GM21447 (cell line): ENCODE measurements at regions not wholly inside any gene's neighbourhood (a gene's known extent, or its start where the extent isn't known, plus 50 kb on each side); places are given as distances from the start of the nearest gene placed in this dataset.

Experiments used
- ATAC-seq: cut with Tn5 transposase; IDR thresholded peaks from one replicate; pipeline ENCODE4 v1.9.1; 2021; ENCODE audit not compliant: unreplicated experiment

DNA sequence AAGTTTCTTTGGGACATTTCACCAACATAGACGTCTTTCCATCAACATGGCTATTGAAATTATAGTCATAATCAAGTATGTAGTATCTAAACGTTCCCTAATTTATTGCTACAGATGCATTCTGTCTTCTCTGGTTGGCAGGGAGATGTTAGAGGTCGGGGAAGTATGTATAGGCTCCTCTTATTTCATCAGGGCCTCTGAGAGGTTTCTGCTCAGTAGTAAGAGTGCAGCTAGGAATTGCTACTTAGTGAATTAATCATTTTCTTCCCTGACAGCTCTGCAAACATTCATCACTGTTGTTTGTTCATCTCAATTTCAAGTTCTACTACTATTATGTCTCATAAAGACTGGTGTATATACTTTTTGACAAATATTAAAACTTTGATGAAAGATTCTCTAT, 309.7 kb upstream of the NR2F2 start:
- ATAC-seq = no peak

DNA sequence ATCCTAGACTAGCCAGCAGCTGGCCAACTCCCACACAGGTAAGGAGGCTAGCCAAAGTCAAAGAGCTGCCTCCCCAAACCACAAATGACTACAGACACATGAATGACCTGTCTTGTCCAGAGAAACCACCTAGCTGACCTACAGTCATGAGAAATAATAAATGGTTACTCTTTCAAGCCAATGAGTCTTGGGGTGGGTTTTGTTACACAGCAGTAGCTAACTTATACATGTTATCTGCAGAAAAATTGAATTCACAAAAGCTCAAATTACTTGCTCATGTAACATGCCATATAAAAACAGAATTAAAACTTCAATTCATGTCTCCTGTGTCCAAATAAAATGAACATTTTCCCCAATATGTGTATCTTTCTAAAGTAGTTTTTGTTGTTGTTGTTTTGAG, 307.4 kb upstream of the NR2F2 start:
- ATAC-seq = no peak

DNA sequence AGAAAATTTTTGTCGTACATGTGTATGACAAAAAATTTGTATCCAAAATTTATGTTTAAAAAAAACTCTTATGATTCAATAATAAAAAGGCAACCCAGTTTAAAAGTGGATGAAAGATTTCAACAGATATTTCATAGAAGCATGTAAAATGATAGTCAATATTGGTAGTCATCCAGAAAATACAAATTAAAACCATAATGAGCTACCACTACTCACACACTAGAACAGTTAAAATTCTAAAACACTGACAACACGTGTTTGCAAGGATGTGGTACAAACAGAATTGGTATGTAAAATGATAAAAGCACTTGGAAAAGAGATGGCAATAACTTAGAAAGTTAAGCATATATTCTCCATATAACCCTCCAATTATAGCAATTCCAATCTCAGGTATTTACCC, 303.0 kb upstream of the NR2F2 start:
- no peak for ATAC-seq

DNA sequence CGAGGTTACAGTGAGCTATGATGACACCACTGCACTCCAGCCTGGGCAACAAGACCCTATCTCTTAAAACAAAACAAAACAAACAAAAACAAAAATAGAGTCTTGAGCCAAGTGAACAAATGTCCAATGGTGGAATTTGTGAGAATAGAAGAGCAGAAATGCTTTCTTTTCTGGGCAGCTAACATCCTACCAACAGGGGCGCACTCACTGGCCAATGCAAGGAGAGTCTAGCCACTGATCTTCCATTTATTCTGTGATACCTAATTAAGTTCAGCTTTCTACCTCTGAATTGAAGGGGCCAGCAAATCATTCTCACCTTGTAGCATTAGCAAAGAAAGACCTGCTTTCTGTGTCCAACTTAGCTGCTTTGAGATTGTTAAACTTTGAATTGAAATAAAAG, 301.9 kb upstream of the NR2F2 start:
- no peak for ATAC-seq

DNA sequence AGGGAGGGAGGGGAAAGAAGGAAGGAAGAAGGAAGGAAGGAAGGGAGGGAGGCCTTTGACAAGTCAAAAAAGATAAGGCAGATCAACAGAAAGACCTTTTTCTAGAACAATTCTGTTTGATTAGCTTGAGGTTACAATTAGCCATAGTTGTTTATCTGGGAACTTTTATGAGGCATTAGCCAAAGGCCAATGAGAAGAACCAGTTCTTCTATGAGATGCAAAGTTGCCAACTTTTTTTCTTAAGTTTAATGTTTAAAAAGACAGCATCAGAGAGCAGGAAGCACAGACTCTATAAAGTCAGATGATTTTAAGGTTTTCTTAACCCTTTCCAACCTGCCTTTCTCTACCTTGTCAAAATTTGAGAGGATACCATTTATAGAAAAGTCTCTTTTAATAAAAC, 301.3 kb upstream of the NR2F2 start:
- no peak for ATAC-seq

DNA sequence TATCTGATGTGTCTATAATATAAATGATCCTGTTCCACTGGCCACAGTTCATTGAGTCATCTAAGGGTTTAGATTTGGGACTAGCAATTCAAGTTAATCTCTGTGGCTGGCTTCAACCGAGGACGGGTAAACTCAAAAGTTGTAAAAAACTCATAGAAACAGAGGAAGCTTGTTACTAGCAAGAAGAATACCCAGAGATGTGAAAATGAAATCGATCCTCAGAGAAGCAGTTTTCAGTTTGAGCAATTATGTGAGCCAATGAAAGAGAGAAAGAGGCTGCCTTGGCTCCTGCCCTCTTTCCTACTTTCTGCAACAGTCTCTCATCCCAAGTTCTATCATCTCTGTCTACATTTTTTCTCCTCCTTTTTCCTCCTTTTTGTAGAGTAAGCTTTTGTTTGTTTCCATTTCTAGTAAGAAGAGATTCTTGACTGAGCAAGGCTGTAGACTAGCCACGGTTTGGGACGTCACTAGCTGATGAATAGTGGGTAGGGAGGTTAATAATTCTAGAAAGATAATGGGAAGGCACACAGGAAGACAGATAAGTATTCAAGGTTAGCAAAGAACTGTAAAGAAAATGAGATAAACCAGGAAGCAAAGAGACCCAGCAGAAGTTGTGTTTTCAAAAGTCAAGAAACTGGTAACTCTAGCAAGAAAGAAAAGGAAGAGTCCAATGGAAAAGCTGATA, 298.9 kb upstream of the NR2F2 start:
- ATAC-seq = no peak

DNA sequence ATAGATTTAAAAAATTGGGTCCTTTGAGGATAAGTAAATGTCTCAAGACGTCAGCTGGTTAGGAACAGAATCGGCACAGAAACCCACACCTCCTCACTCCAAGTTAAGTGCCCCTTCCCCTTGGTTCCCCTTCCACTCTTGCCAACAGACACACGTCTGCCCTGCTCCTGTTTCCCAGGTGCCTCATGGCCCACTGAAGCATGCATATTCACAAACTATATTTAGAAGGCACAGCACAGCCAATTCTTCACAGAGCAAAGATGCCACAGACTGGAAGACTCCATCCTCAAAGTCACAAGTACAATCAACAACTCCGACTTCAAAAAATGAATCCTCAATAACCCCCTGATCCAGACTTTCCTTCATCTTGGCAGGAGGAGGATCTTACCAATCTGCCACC, 295.4 kb upstream of the NR2F2 start:
- no peak for ATAC-seq

DNA sequence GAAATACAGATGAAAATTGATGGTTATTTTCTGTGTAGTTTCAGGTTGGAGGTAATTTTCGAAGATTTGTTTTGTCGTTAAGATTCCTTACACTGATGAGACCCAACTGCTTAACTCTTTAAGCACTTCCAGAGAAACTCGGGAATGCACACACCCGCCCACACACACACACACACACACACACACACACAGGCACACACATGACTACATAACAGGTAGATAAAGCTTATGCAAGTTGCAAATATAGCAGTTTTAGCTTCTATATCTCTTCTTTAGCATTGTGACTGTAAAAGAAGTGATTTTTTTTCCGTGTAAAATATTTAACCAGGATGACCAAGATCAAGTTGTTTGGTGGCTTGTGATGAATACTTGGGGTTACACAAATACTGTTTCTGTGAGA, 294.9 kb upstream of the NR2F2 start:
- no peak for ATAC-seq

DNA sequence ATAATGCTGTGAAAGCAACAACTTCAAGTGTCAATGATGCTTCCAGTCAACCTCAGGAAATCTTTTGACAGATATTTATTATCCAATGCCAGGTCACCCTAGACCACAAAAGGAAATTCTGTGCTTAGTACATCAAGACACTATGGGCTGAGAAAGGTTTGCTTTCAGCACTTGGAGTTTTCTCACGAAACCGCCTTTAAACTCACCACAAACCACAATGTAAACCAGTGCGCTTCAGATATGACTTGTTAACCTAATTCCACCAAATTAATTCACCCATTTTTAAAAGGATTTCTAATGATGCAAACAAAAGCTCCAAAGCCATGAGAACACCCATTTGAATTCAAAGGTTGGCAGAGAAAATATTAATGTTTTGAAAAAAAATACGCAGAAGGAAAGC, 292.9 kb upstream of the NR2F2 start:
- peak; percentile 63 for ATAC-seq

DNA sequence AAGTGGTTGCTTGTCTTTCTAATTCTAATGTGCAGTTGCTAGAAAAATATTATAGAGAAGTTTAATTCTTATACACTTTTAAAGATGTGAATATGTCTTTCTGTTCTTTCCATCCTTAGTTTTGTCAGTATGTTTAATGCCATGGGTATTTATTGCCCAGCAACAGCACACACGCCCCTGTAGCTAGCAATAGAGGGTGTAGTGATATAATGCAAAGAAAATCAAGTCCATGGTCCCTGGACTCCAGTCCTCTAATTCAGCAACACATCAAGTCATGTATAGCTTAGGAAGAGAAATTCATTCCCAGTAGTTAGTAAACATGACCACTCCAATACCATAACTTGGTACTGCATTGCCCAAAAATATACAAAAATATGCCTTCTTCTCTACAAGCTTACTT, 292.4 kb upstream of the NR2F2 start:
- no peak for ATAC-seq

DNA sequence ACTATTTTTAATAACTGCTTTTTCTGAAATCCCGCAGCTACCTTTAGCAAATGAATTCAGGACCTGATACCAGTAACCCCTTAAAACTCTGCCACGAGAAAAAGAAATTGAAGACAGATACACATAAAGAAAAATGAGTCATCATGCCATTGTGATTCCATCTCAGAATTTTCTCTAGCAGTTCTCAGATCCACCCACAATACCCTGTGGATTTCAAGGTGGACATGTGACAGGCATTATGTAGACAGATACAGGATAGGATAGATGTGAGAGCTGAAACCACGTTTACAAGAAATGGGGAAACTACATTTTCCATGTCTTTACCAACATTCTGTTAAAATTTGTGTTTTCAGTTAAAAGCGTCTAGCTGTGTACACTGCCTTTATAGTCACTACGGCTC, 291.9 kb upstream of the NR2F2 start:
- no peak for ATAC-seq

DNA sequence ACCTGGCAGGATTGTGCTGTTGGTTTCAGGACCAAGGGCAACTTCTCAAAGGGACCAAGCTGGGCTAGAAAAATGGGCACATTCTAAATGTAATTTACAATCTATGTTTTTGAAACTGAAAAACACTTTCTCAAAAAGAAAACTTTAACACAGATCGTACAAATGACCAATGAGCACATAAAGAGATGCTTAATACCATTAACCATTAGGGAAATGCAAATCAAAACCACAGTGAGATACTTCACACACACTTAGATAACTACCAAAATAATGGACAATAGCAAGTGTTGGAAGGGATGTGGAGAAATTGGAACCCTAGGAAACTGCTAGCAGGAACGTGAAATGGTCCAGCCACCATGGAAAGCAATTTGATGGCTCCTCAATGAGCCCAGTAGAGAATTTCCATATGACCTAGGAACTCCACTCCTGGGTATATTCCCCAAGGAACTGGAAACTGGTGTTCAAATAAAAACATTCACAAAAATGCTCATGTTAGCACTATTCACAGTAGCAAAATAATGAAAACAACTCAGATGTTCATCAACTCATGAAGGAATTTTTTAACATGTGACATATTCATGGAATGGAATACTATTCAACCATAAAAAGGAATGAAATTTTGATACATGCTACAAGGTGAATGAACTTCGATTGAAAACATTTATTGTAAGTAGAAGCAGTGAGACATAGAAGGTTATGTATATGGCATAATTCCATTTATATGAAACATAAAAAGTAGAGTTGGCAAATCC, 288.3 kb upstream of the NR2F2 start:
- no peak for ATAC-seq

DNA sequence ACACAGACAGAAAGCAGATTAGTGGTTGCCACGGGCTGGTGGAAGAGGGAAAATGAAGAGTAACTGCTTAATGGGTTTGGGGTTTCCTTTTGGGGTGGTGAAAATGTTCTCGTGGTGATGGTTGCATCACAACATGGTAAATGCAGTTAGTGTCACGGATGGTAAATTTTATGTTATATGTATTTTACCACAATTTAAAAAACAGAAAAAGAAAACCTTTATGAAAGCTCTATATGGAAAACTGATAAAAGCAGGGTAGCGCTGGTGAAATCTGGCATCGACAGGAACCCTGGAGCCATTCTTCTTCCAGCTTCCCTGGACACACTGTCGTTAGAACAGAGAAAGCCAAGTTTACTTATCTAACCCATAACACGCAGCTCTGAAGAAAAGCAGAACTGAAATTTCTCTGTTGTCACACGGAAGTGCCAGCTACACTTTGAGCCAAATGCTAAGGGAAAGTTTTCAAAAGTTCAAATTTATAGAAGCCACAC, 287.7 kb upstream of the NR2F2 start:
- peak; percentile 85 for ATAC-seq

DNA sequence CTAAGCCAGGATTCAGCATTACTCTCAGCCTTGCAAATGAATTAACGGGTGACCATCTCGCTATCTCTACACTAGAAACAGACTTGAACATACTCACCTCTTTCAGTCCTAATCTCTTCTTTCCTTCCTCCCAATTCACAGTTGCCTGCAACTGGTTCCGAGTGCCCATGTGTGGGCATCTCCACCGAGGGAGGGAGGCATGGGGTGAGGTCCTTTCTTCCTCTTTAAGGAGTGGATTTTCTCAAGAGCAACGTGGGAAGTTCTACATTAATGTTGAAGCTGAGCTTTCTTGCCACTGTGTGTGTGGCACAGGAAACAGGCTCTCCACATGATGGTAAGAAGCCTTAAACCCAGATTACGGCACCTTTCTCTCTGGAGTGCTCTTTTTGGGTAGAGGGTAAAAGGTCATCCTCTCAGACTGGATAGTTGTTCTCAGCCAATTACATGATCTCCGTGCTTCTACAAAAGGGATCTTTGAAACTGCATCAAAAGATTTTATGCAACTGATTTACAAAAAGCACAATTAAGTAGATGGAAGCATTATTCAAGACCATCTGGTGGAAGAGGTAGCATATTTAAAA, 286.8 kb upstream of the NR2F2 start:
- ATAC-seq = no peak

DNA sequence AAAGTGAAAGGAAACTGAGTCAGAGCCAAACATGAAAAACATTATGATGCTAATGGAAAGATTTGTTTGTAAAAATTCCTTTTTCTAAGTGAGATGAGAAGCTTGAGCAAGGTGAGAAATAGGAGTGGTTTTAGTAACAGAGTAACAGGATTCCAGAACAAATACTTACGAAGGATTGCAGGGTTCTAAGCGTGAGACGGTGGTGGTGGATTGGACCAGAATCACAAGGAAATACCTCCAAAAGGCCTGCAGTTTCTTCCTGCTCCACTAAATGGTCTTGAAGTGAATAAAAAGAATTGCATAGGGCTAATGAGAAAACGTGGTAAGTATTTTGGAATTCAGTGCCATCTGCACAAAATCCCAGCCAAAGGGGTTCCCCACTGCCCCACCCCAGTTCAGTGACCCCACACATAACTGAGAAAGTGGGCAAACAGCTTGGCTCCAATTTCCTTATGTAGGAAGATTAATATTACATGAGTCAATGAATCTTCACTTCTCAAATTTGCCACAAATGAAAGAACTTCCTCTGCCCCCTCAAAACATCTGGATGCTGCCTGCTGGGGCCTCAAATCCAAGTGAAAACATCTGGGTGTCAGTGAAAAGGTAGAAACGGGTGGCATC, 283.8 kb upstream of the NR2F2 start:
- ATAC-seq = no peak

DNA sequence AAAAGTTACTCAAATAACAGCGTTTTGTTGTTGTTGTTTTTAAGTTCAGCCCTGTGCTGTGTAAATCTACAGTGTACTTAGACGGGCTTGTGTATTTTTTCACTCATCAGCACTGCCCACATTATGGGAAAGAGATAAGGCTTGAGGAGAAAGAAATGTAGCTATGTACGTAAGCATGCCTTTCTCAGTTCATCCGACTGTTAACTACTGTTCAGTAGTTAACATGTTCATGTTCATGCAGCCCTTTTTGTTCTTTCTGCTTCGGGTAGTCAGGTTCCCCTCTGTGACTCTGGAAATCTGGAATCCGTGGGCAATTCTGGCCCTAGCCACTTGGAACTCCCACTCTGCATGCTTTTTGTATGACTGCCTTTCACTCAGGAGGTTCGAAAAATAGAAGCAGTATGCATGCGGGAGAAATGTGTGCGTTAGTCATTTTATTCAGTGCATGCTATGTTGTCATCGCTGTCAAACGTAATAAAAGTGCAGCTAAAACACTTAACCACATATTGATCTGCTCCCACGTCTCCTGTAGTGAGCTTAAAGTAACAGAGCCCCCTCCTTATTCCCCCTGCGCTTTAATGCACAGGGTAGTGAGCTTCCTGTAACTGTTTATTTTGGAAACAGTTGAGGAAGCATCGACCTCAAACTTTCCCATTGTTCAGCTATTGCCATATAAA, 283.1 kb upstream of the NR2F2 start:
- no peak for ATAC-seq

DNA sequence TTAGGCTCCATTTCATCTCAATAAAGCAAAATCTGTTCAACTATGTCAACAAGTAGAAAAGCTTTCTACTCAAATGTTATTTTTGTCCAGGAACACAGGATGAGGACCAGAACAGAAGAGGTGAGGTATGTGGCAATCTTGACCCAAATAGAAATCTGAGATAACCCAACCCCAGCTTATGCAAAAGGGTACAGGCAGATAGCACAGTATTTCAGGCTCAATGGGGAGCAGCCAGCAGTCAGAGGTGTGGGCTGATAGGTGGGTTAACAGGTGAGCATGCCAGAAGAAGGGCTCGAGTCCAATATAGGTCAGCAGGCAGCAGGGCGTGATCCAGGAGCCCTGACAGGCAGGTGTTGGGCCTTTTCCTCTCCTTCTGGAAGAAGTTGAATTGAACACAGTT, 281.2 kb upstream of the NR2F2 start:
- ATAC-seq = no peak

DNA sequence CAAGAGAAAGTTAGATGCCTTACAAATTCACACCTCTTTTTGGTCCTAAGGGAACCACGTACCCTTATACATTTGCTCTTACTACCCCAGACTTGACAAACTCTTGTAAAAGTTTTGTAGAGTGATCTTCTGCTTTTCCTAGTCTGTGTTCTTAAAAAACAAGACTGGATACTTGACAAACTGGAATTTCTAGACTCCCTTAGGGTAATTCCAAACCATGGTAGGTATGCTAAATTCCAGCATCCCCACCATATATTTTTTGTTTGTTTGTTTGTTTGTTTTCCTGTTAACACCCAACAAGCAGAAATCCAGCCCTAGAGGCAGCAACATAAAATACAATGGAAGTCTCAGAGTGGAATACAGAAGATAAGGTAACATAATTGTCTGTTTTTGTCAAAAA, 280.7 kb upstream of the NR2F2 start:
- ATAC-seq = no peak

DNA sequence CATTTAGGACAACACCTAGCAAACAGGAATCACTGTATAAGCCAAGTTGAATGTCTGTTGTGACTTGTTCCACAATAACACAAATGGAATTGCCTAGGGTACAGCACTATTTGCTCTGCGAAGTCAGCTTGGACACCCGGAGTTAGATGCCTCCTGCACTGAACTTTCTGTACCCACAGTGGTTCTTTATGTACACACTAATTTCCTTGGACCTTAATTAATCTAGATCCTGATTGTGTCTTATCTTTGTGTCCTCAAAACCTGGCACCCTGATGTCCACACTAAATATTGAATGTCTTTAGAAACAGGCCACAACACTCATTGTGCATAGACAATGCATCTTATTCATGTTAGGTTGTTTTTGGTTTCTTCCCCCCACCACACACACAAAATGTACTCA, 278.9 kb upstream of the NR2F2 start:
- ATAC-seq = no peak

DNA sequence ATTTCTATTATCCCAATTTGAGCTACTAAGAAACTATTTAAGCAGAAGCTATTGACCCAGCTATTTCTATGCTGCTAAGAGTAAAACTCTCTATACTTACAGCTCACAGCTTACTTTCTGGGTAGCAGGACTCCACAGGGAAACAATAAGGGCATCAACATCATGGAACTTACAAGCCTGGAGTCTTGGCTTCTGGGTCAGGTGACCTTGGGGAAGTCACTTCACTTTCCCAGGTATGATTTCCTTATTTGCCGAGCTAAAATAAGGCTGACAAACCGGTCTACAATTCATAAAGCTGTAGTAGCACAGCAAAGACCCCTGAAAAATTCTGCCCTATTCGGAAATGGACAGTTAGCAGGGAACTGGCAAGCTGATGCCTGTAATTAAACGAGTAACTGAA, 278.3 kb upstream of the NR2F2 start:
- no peak for ATAC-seq

DNA sequence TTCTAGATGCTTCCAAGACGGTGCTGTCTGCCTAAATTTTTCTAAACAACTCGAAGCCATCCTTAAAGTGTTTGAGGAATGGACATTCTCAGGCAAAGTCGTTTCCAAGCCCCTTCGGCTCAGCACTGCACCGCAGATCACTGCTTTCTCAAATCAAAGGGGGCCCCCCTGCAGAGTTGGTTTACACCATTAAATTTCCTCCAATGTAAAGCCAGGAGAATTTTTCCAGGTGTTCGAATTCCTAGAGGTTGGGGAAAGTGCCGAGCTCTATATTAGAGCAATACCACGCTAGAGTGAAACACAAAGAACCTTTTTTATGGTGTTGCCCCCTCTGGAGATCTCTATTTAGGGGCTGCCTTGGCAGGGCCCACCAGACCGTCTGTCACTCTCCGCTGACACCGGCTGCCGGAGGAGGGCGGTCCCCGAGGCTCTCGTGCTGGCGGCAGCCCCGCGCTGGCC, 277.9 kb upstream of the NR2F2 start:
- ATAC-seq = no peak
